Colonic mucosa (tissue), 4 donors: ENCODE measurements at regions not wholly inside any gene's neighbourhood (a gene's known extent, or its start where the extent isn't known, plus 50 kb on each side); places are given as distances from the start of the nearest gene placed in this dataset.

ENCODE experiments used
- DNase-seq: peaks from one replicate; pipeline ENCODE4 v3.0.0-alpha.2; 2020
- H3K27ac ChIP-seq: fragments of 200-600 bp; one replicate; pipeline ENCODE4 v1.8.0; 2021
- H3K27me3 ChIP-seq: fragments of 200-600 bp; one replicate; pipeline ENCODE4 v1.8.0; 2021
- H3K36me3 ChIP-seq: fragments of 200-600 bp; one replicate; pipeline ENCODE4 v1.8.0; 2021
- H3K4me1 ChIP-seq: fragments of 200-600 bp; one replicate; pipeline ENCODE4 v1.8.0; 2021; ENCODE audit warnings: mild to moderate bottlenecking
- H3K4me3 ChIP-seq: fragments of 200-600 bp; one replicate; pipeline ENCODE4 v1.8.0; 2021
- H3K9ac ChIP-seq, 2 donors: one replicate each; pipeline ENCODE4 v1.7.0; 2013; ENCODE audit warnings: control low read depth in 2 of 2, low read depth in 2 of 2, low read length in 2 of 2
- H3K9me3 ChIP-seq: fragments of 200-600 bp; one replicate; pipeline ENCODE4 v1.8.0; 2021
- CTCF ChIP-seq: fragments of 200-600 bp; IDR thresholded peaks from one replicate; pipeline ENCODE4 v1.8.0; 2022; ENCODE audit warnings: antibody characterized with exemption, mild to moderate bottlenecking
- intact Hi-C: fragments of 100-400 bp; cut with DNase I; formaldehyde crosslinking; loops from one replicate; pipeline ENCODE4 v1.14.1; 2022
- donor health status: healthy.
- donor health status: DM: no; HTN: no; CAD: no.
- donor health status: DM: no; HTN: no; CAD: no.

- TF ChIP-seq CTCF, result no peak
- no peak overlapping the region for H3K27ac ChIP-seq
Measured at GRCh38 chr7:119123326-119123725, 898.8 kb downstream of the ANKRD7 start.

GRCh38 chr7:119127706-119128105 is 903.2 kb downstream of the ANKRD7 start:
- Histone ChIP-seq H3K36me3 (no peaks in the 10 kb centered on the region), H3K27me3 (no peaks in the 10 kb centered on the region), H3K4me3 (no peak overlapping the region), H3K9ac (no peak overlapping the region), H3K9me3 (no peaks in the 10 kb centered on the region), H3K4me1 (no peaks in the 10 kb centered on the region), H3K27ac (no peak overlapping the region)
- no peak for TF ChIP-seq CTCF
- no peak for DNase-seq
- intact Hi-C loops, result no loop called here

More at GRCh38 chr7:119123326-119123725, 898.8 kb downstream of the ANKRD7 start:
- H3K4me1 ChIP-seq, result no peaks in the 10 kb centered on the region
- intact Hi-C loops, result no loop called here
- no peak overlapping the region for H3K9ac ChIP-seq
- no peaks in the 10 kb centered on the region for H3K27me3 ChIP-seq
- H3K9me3 ChIP-seq, result no peaks in the 10 kb centered on the region
- H3K4me3 ChIP-seq, result no peak overlapping the region
- no peak for DNase-seq
- H3K36me3 ChIP-seq, result no peaks in the 10 kb centered on the region

- no peaks in the 10 kb centered on the region for H3K36me3 ChIP-seq
- TF ChIP-seq CTCF, result no peak
- H3K27ac ChIP-seq, result no peak overlapping the region
- no peaks in the 10 kb centered on the region for H3K4me1 ChIP-seq
- no peaks in the 10 kb centered on the region for H3K27me3 ChIP-seq
- H3K4me3 ChIP-seq, result no peak overlapping the region
- H3K9me3 ChIP-seq, result no peaks in the 10 kb centered on the region
- no peak overlapping the region for H3K9ac ChIP-seq
- intact Hi-C loops, result no loop called here
- DNase-seq, result no peak
Measured at GRCh38 chr7:119132436-119132835, 907.9 kb downstream of the ANKRD7 start.

GRCh38 chr7:119167431-119167830 is 942.9 kb downstream of the ANKRD7 start:
- no peak for DNase-seq
- no peaks in the 10 kb centered on the region for H3K9me3 ChIP-seq
- H3K27me3 ChIP-seq, result no peaks in the 10 kb centered on the region
- no peaks in the 10 kb centered on the region for H3K4me1 ChIP-seq
- intact Hi-C loops, result no loop called here
- H3K36me3 ChIP-seq, result no peaks in the 10 kb centered on the region
- no peak overlapping the region for H3K9ac ChIP-seq
- H3K4me3 ChIP-seq, result no peak overlapping the region
- TF ChIP-seq CTCF, result no peak
- H3K27ac ChIP-seq, result no peak overlapping the region

GRCh38 chr7:119172043-119172442 is 947.5 kb downstream of the ANKRD7 start:
- no peak overlapping the region for H3K9ac ChIP-seq
- H3K9me3 ChIP-seq, result no peaks in the 10 kb centered on the region
- H3K27me3 ChIP-seq, result no peaks in the 10 kb centered on the region
- H3K27ac ChIP-seq, result no peak overlapping the region
- intact Hi-C loops, result no loop called here
- no peaks in the 10 kb centered on the region for H3K4me1 ChIP-seq
- TF ChIP-seq CTCF, result no peak
- no peaks in the 10 kb centered on the region for H3K36me3 ChIP-seq
- no peak overlapping the region for H3K4me3 ChIP-seq
- no peak for DNase-seq
